Tibial artery (tissue), 4 donors: ENCODE measurements at regions not wholly inside any gene's neighbourhood (a gene's known extent, or its start where the extent isn't known, plus 50 kb on each side); places are given as distances from the start of the nearest gene placed in this dataset.

Experiments
- DNase-seq, 2 donors: peaks; one replicate each; pipeline ENCODE4 v3.0.0-alpha.2; 2019
- H3K27ac ChIP-seq, 2 donors: fragments of 200-600 bp; sonication (generic) in 1 of 2; 1 replicate in 1 of 2; 2 replicates in 1 of 2; pipeline ENCODE4 v1.5.1; 2018 to 2019; ENCODE audit warnings: mild to moderate bottlenecking in 1 of 2
- H3K27me3 ChIP-seq, 2 donors: fragments of 200-600 bp; sonication (generic) in 1 of 2; one replicate each; pipeline versions ENCODE4 v1.5.1 to v1.6.0; 2016 to 2019
- H3K36me3 ChIP-seq, 3 donors: fragments of 200-600 bp; sonication (generic) in 2 of 3; one replicate each; pipeline ENCODE4 v1.5.1; 2016 to 2019; ENCODE audit warnings: mild to moderate bottlenecking in 2 of 3
- H3K4me1 ChIP-seq, 4 donors: fragments of 200-600 bp; sonication (generic) in 2 of 4; 1 replicate in 3 of 4; 2 replicates in 1 of 4; pipeline ENCODE4 v1.5.1; 2016 to 2019
- H3K4me3 ChIP-seq, 2 donors: fragments of 200-600 bp; sonication (generic) in 1 of 2; 1 replicate in 1 of 2; 2 replicates in 1 of 2; pipeline ENCODE4 v1.5.1; 2018 to 2019; ENCODE audit warnings: mild to moderate bottlenecking in 2 of 2
- H3K9me3 ChIP-seq, 3 donors: fragments of 200-600 bp; sonication (generic) in 1 of 3; one replicate each; pipeline ENCODE4 v1.5.1; 2016 to 2019
- CTCF ChIP-seq, 2 experiments: fragments of 200-600 bp in 1 of 2; fragments of 450-650 bp in 1 of 2; IDR thresholded peaks; one replicate each; pipeline ENCODE4 v1.5.1; 2017 to 2019; ENCODE audit warnings: antibody characterized with exemption in 2 of 2, mild to moderate bottlenecking in 1 of 2, moderate library complexity in 1 of 2
- intact Hi-C: fragments of 100-400 bp; cut with DNase I; formaldehyde crosslinking; loops from one replicate; pipeline ENCODE4 v1.15.0; 2023; ENCODE audit warnings: low total_unique reads

DNA sequence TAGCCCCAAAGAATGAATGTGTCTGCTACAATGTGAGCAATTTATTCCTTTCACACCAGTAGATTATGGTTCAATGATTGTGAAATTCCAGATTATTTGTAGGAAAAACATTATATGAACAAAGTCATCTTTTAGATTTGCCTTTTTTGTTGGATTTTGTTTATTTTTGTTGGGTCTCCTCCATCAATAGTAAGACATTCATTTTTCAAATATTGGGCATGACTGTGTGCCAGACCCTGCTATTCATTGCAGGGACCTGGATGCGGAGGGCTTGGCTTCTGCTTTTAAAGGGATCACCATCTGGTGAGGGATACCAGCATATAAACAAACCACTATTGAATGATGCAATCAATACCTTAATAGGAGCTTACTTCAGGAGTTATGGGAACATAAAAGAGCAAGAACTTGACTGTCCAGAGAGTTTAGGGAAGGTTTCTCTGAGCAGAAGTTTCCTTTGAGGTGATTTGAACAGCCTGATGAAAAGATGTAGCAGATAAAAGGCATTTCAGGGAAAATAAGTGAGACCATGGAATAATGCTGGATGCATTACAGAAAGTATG is 486.7 kb downstream of the EPHA4 start:
- no peaks in the 10 kb centered on the region for H3K27me3 ChIP-seq
- H3K4me3 ChIP-seq = no peak overlapping the region
- no peak for TF ChIP-seq CTCF (IDR thresholded peaks at IDR 0.05)
- DNase-seq = no peak
- no peak overlapping the region for H3K27ac ChIP-seq
- no peaks in the 10 kb centered on the region for H3K9me3 ChIP-seq
- intact Hi-C loops = no loop called here
- H3K4me1 ChIP-seq = no peaks in the 10 kb centered on the region
- no peaks in the 10 kb centered on the region for H3K36me3 ChIP-seq

- TF ChIP-seq CTCF (IDR thresholded peaks at IDR 0.05) = no peak
- DNase-seq = no peak
- intact Hi-C loops = no loop called here
Observed at GRCh38 chr2:221085936-221086335, 486.2 kb downstream of the EPHA4 start.

DNA sequence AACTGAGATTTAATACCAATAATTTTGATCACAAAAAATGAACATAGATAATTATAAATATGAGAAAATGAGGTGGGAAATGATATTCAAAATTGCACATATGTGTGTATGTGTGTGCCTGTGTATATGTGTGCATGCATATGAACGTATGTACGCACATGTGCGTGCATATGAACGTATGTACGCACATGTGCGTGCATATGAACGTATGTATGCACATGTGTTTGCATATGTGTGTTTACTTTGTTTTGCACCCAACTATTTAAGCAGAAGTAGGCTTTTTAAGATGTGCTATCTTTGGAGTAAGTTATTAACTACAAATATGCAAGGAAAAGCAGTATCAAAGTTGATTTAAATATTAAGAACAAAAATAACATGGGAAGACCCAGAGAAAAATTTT is 484.3 kb downstream of the EPHA4 start:
- no peak overlapping the region for H3K4me3 ChIP-seq
- intact Hi-C loops = no loop called here
- no peaks in the 10 kb centered on the region for H3K9me3 ChIP-seq
- H3K27me3 ChIP-seq = no peaks in the 10 kb centered on the region
- H3K36me3 ChIP-seq = no peaks in the 10 kb centered on the region
- no peaks in the 10 kb centered on the region for H3K4me1 ChIP-seq
- H3K27ac ChIP-seq = no peak overlapping the region
- DNase-seq = no peak
- TF ChIP-seq CTCF (IDR thresholded peaks at IDR 0.05) = no peak

More at GRCh38 chr2:221085936-221086335, 486.2 kb downstream of the EPHA4 start:
- no peaks in the 10 kb centered on the region for H3K9me3 ChIP-seq
- no peaks in the 10 kb centered on the region for H3K4me1 ChIP-seq
- no peaks in the 10 kb centered on the region for H3K36me3 ChIP-seq
- H3K27ac ChIP-seq = no peak overlapping the region
- no peak overlapping the region for H3K4me3 ChIP-seq
- H3K27me3 ChIP-seq = no peaks in the 10 kb centered on the region

GRCh38 chr2:221088506-221088905 is 483.6 kb downstream of the EPHA4 start:
- H3K4me1 ChIP-seq = no peaks in the 10 kb centered on the region
- H3K4me3 ChIP-seq = no peak overlapping the region
- no peak for DNase-seq
- no peaks in the 10 kb centered on the region for H3K27me3 ChIP-seq
- no peak overlapping the region for H3K27ac ChIP-seq
- no peak for TF ChIP-seq CTCF (IDR thresholded peaks at IDR 0.05)
- no peaks in the 10 kb centered on the region for H3K36me3 ChIP-seq
- intact Hi-C loops = no loop called here
- no peaks in the 10 kb centered on the region for H3K9me3 ChIP-seq

GRCh38 chr2:221095356-221095755 is 476.7 kb downstream of the EPHA4 start:
- Histone ChIP-seq H3K36me3 (no peaks in the 10 kb centered on the region), H3K9me3 (no peaks in the 10 kb centered on the region), H3K4me3 (no peak overlapping the region), H3K27ac (no peak overlapping the region), H3K27me3 (no peaks in the 10 kb centered on the region), H3K4me1 (no peaks in the 10 kb centered on the region)
- DNase-seq = no peak
- intact Hi-C loops = no loop called here
- no peak for TF ChIP-seq CTCF (IDR thresholded peaks at IDR 0.05)
